GM10266 (cell line): ENCODE measurements at regions not wholly inside any gene's neighbourhood (a gene's known extent, or its start where the extent isn't known, plus 50 kb on each side); places are given as distances from the start of the nearest gene placed in this dataset.

Experiments used
- DNase-seq: peaks from one replicate; pipeline ENCODE4 v3.0.0; 2012; ENCODE audit errors: extremely low spot score
- TF ChIP-seq, protein P1 (sequence below): IDR thresholded peaks from 2 replicates; pipeline ENCODE4 v1.5.1; 2012; ENCODE audit warnings: mild to moderate bottlenecking, low read depth; ENCODE audit not compliant: control insufficient read depth, insufficient read depth; ENCODE audit errors: missing control alignments

DNA sequence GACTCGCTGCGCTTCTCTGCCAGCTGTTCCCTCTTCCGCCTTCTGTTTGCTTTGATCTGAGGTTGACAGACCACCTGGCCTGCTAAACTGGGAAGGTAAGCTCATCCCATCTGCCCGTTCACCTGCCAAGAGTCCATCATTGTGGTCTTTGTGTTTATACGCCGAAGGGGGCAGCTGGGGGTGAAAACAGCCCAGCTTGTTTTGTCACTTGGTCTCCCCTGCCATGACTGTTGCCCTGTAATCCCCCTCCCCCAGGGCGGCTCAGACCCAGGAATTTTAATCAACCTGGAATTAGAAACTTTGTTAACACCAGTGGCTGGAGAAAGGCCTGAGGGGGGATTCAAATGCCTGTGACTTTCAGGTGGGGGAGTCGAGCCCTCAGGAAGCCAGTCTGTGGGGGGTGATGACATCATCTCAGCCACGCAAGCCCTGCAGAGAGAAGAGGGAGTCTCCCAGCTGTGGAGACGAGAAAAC is 333.3 kb downstream of the BCOR start:
- TF ChIP-seq, protein P1, sequence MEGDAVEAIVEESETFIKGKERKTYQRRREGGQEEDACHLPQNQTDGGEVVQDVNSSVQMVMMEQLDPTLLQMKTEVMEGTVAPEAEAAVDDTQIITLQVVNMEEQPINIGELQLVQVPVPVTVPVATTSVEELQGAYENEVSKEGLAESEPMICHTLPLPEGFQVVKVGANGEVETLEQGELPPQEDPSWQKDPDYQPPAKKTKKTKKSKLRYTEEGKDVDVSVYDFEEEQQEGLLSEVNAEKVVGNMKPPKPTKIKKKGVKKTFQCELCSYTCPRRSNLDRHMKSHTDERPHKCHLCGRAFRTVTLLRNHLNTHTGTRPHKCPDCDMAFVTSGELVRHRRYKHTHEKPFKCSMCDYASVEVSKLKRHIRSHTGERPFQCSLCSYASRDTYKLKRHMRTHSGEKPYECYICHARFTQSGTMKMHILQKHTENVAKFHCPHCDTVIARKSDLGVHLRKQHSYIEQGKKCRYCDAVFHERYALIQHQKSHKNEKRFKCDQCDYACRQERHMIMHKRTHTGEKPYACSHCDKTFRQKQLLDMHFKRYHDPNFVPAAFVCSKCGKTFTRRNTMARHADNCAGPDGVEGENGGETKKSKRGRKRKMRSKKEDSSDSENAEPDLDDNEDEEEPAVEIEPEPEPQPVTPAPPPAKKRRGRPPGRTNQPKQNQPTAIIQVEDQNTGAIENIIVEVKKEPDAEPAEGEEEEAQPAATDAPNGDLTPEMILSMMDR = no peak
- DNase-seq = no peak

DNA sequence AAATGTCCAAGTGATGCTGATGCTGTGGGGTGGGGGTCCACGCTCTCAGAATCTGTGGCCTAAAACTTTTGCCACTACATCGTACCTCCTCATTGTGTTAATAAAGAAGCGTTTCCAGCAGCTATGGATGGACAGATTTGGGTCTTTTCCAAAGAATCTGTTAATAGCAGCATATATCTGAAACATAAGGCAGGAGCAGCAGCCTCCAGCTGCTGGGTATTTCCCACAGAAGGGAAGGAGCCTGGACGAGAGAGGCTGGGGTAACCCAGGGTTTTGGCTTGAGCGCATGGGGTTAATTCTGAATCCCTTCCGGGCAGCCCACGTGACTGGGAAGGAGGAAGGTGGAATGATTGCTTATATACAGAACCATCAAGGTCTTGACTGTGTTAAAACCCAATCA is 332.4 kb downstream of the BCOR start:
- TF ChIP-seq, protein P1 = no peak
- DNase-seq = no peak

DNA sequence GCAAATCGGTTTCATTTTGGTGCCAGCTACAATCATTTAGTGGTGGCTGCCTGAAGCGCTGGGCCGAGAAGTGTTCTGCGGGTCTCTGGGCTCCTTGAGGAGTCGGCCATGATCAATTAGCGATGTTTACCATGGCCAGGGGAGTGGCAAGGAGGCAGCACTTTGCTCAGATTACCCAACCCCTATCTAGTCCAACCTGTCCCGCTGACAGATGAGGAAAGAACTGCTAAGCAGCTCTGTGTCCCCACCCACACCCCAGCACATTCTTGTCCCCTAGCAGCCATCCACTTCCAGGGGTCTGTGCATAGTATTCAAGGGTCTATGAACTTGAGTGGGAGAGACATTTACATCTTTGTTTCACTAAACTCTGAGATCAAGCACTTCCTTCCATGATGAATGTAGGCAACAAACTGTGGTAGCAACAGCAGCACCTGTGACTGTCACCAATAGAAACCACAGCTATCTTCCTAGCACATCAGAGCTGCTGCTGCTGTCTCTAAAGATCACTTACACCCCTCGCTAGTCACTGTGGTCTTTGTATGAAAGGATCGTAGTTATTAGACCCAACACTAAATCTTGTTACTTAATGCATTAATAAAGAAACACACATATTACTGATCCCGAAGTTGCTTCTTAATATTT is 331.6 kb downstream of the BCOR start:
- TF ChIP-seq, protein P1 = no peak
- no peak for DNase-seq

DNA sequence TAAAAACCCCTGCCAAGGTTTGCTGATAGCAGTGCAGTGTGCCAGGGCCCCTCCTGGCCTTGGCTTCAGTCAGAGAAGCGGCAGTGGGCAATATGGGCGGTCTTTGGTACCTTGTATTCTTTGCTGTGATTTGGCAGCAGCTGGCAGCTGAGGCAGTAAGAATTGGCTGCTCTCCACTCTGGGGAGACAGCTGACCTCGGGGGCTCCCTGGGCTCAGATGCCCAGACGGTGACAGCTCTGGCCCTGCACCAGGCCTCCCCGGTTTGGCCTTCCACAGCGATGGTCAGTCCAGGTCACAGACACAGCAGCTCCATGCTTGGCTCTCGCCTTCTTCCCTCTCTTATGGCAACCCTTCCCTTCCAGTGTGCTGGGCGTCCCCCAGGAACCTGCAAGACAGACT is 330.9 kb downstream of the BCOR start:
- TF ChIP-seq, protein P1 = no peak

DNA sequence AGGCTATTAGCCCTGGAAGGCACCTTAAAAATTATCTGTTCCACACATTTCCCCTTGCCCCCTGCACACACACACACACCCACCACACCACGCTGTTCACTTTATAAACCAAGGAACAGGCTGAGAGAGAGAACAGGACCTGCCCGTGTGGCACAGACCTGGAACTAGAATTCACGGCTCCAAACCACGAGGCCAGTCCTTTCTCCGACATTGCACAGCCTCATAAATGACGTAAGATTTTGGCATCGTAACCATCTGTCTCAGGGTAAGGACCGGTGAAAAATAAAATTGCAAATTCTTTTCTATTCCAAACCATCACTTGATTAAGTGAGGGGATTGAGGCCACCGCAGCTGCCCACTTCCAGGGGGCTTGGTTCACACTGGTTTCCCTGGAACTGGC is 330.3 kb downstream of the BCOR start:
- TF ChIP-seq, protein P1 = no peak
- no peak for DNase-seq

More for the DNA sequence above, 330.9 kb downstream of the BCOR start:
- DNase-seq = no peak

DNA sequence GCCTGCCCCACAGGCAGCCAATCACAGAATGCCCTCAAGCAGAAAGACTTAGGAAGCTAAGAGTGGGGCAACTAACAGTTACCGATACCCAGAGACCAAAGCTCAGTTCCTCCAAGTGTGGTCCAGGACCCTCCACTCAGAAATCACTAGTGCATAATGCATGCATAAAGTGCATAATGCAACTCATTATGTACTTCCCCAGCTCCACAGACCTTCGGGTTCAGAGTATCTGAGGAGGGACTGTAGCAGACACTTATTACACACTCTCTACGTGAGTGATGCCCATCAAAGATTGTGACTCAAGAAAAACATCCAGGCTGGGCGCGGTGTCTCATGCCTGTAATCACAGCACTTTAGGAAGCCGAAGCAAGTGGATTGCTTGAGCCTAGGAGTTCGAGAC is 328.0 kb downstream of the BCOR start:
- DNase-seq = no peak
- TF ChIP-seq, protein P1 = no peak

DNA sequence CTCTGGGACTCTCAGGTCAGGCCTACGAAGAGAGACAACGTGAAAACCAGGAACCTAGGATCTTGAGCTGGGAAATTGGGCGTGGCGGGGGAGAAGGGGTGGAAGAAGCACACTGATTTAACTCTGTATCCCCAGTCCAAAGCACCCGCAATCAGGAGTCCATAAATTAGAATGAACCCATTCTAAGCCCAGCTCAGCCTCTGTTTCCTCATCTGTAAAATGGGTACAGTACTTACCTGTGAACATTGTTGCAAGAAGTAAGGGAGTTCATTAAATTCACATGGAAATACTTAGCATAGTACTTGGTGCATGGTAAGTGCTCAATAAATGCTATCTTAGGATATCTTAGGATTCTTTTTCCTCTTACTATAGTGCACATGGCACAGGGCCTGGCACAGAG is 326.7 kb downstream of the BCOR start:
- no peak for DNase-seq
- TF ChIP-seq, protein P1 = no peak
